K562 (cell line): ENCODE measurements at regions not wholly inside any gene's neighbourhood (a gene's known extent, or its start where the extent isn't known, plus 50 kb on each side); places are given as distances from the start of the nearest gene placed in this dataset.

Experiments used
- ATAC-seq: fragments of 200-7000 bp; cut with Tn5 transposase; 3 replicates; pipeline ENCODE4 v1.9.1; 2020; ENCODE audit warnings: moderate library complexity
- BruUV-seq: library from RNA; stranded (reverse); fragments of 400-500 nt; replicated peaks from 2 replicates; lab custom pipeline; 2021; lab: Mats Ljungman, UMichigan
- CTCF ChIA-PET: fragments of 300-600 bp; formaldehyde crosslinking; extraction: SDS; loops from one replicate; lab custom pipeline; 2021; ENCODE audit warnings: low intra/inter-chr PET ratio; lab: Yijun Ruan, JAX
- POLR2A ChIA-PET: fragments of 300-600, 350-650 bp; sonication (Branson Sonifier 250); formaldehyde crosslinking; extraction: SDS; loops from one replicate; lab custom pipeline; 2021; ENCODE audit warnings: antibody characterized with exemption, inconsistent platforms; lab: Yijun Ruan, JAX
- DNase-seq, 4 experiments: peaks; one replicate each; pipeline versions ENCODE4 v3.0.0 to v3.0.0-alpha.2; 2011 to 2018; ENCODE audit warnings: low spot score in 3 of 4, mixed read lengths in 3 of 4; ENCODE audit errors: extremely low read depth in 1 of 4
- FAIRE-seq: peaks from 2 replicates; lab custom pipeline; 2011; peaks lifted over from hg19 to GRCh38; lab: Jason Lieb, UNC
- H2AFZ ChIP-seq: 2 replicates; pipeline ENCODE4 v1.6.0; 2011; ENCODE audit warnings: low read depth, low read length, control low read depth, inconsistent platforms
- H3K27ac ChIP-seq: fragments of 200-600 bp; 3 replicates; pipeline ENCODE4 v1.8.0; 2011; ENCODE audit warnings: low read depth, mild to moderate bottlenecking, control low read depth, inconsistent platforms, low read length, moderate library complexity, mixed read lengths; ENCODE audit errors: extremely low read depth
- H3K27me3 ChIP-seq, 2 experiments: fragments of 300-600 bp in 1 of 2; 2 replicates in 1 of 2; 3 replicates in 1 of 2; pipeline versions ENCODE4 v1.6.0 to v1.8.0; 2011; ENCODE audit warnings: inconsistent platforms in 2 of 2, low read length in 2 of 2, mild to moderate bottlenecking in 1 of 2, mixed read lengths in 1 of 2, moderate library complexity in 1 of 2; ENCODE audit not compliant: control insufficient read depth in 2 of 2, insufficient read depth in 2 of 2
- H3K36me3 ChIP-seq: fragments of 300-600 bp; 3 replicates; pipeline ENCODE4 v1.8.0; 2011; ENCODE audit warnings: mild to moderate bottlenecking, low read length, inconsistent platforms; ENCODE audit not compliant: control insufficient read depth, insufficient read depth
- H3K4me1 ChIP-seq, 2 experiments: fragments of 200-600 bp in 1 of 2; replicated peaks in 1 of 2; 2 replicates in 1 of 2; 3 replicates in 1 of 2; pipeline versions ENCODE4 v1.5.1 to v1.8.0; 2011; ENCODE audit warnings: inconsistent platforms in 2 of 2, low read length in 2 of 2, mild to moderate bottlenecking in 1 of 2, mixed read lengths in 1 of 2, moderate library complexity in 1 of 2; ENCODE audit not compliant: control insufficient read depth in 2 of 2, insufficient read depth in 2 of 2
- H3K4me2 ChIP-seq: 2 replicates; pipeline ENCODE4 v1.6.1; 2011; ENCODE audit warnings: low read length, control low read depth, inconsistent platforms, mixed read lengths; ENCODE audit not compliant: insufficient read depth
- H3K4me3 ChIP-seq: fragments of 200-600 bp; sonication (generic), shearing (Covaris generic); 2 replicates; pipeline ENCODE4 v1.5.1; 2016; ENCODE audit warnings: control low read depth, inconsistent platforms
- H3K79me2 ChIP-seq: fragments of 200-600 bp; 3 replicates; pipeline ENCODE4 v1.8.0; 2011; ENCODE audit warnings: low read length, inconsistent platforms; ENCODE audit not compliant: control insufficient read depth, insufficient read depth
- H3K9ac ChIP-seq, 2 experiments: 2 replicates each; pipeline versions ENCODE4 v1.6.0 to v1.6.1; 2011; ENCODE audit warnings: low read depth in 2 of 2, low read length in 2 of 2, control low read depth in 1 of 2, inconsistent platforms in 1 of 2, mild to moderate bottlenecking in 1 of 2, mixed read lengths in 1 of 2; ENCODE audit not compliant: insufficient read depth in 1 of 2
- H3K9me1 ChIP-seq: one replicate; pipeline ENCODE4 v1.6.0; 2011; ENCODE audit warnings: inconsistent platforms, mild to moderate bottlenecking, low read length, moderate library complexity; ENCODE audit not compliant: control insufficient read depth, insufficient read depth
- H3K9me3 ChIP-seq: replicated peaks from 2 replicates; pipeline ENCODE4 v1.5.1; 2011; ENCODE audit warnings: low read depth, low read length, inconsistent platforms; ENCODE audit not compliant: control insufficient read depth, insufficient read depth
- H4K20me1 ChIP-seq: replicated peaks from 2 replicates; pipeline ENCODE4 v1.6.1; 2011; ENCODE audit warnings: low read length, inconsistent platforms, mixed read lengths; ENCODE audit not compliant: control insufficient read depth, insufficient read depth
- FOXK1 ChIP-seq: sonication (generic); formaldehyde crosslinking; IDR thresholded peaks from 2 replicates; pipeline ENCODE4 v1.8.0; 2022; ENCODE audit warnings: missing genetic modification reagents, mild to moderate bottlenecking, borderline replicate concordance
- IFI16 ChIP-seq: fragments of 250-450 bp; sonication (Bioruptor Pico); IDR thresholded peaks from 2 replicates; pipeline ENCODE4 v2.1.2; 2022; ENCODE audit warnings: mild to moderate bottlenecking, inconsistent platforms
- PTBP1 ChIP-seq: fragments of 200-400 bp; formaldehyde crosslinking; IDR thresholded peaks from 2 replicates; pipeline ENCODE4 v1.6.1; 2017; ENCODE audit warnings: low read depth, low read length
- RBM25 ChIP-seq: fragments of 200-400 bp; formaldehyde crosslinking; IDR thresholded peaks from 2 replicates; pipeline ENCODE4 v1.6.1; 2018; ENCODE audit warnings: low read length, low read depth, moderate library complexity; ENCODE audit not compliant: severe bottlenecking
- SRSF1 ChIP-seq: fragments of 200-400 bp; formaldehyde crosslinking; IDR thresholded peaks from 2 replicates; pipeline ENCODE4 v1.6.1; 2017; ENCODE audit warnings: mild to moderate bottlenecking, low read depth, low read length, moderate library complexity
- ZKSCAN1 ChIP-seq: fragments of 150-350 bp; IDR thresholded peaks from 2 replicates; pipeline ENCODE4 v1.6.1; 2016; ENCODE audit warnings: low read depth, low read length
- ZNF197 ChIP-seq: fragments of 200-800 bp; sonication (Bioruptor generic); IDR thresholded peaks from 2 replicates; pipeline ENCODE4 v1.6.1; 2016; ENCODE audit warnings: low read depth, missing genetic modification characterization, missing compliant biosample characterization
- ZNF263 ChIP-seq: sonication (generic); formaldehyde crosslinking; IDR thresholded peaks from 2 replicates; pipeline ENCODE4 v1.8.0; 2022; ENCODE audit warnings: mild to moderate bottlenecking, missing genetic modification reagents, borderline replicate concordance
- ZNF311 ChIP-seq: fragments of 250-450 bp; sonication (Bioruptor Pico); IDR thresholded peaks from 2 replicates; pipeline ENCODE4 v1.4.0; 2020; ENCODE audit warnings: mild to moderate bottlenecking, moderate library complexity
- ZNF79 ChIP-seq: fragments of 250-450 bp; sonication (Bioruptor Pico); IDR thresholded peaks from 2 replicates; pipeline ENCODE4 v1.4.0; 2020; ENCODE audit warnings: low read depth, mild to moderate bottlenecking, moderate library complexity
- WGBS: fragments of 100-300 bp; shearing (Covaris generic); methylation state at CpG from one replicate; pipeline ENCODE4 v1.1.6; 2016; ENCODE audit warnings: low coverage, mixed read lengths; ENCODE audit not compliant: insufficient coverage; ENCODE audit errors: missing lambda C conversion rate; 5-methylcytosine and 5-hydroxymethylcytosine counted together
- in situ Hi-C: fragments of 300-500 bp; cut with MboI; formaldehyde crosslinking; loops from 4 replicates; pipeline ENCODE4 v1.15.0; 2018; ENCODE audit warnings: inconsistent platforms, mixed read lengths
- intact Hi-C: fragments of 100-400 bp; cut with micrococcal nuclease; formaldehyde crosslinking; loops from 2 replicates; pipeline ENCODE4 v1.14.2; 2022
- TF ChIP-seq, protein P1 (sequence below): IDR thresholded peaks from 2 replicates; pipeline ENCODE4 v1.6.1; 2011; ENCODE audit warnings: borderline replicate concordance, low read depth, mild to moderate bottlenecking, moderate library complexity, low read length; ENCODE audit not compliant: insufficient read depth, poor library complexity, severe bottlenecking
- TF ChIP-seq, protein P2 (sequence below): fragments of 250-450 bp; sonication (Bioruptor Pico); IDR thresholded peaks from 2 replicates; pipeline ENCODE4 v1.9.0; 2021; ENCODE audit warnings: mild to moderate bottlenecking, inconsistent platforms

DNA sequence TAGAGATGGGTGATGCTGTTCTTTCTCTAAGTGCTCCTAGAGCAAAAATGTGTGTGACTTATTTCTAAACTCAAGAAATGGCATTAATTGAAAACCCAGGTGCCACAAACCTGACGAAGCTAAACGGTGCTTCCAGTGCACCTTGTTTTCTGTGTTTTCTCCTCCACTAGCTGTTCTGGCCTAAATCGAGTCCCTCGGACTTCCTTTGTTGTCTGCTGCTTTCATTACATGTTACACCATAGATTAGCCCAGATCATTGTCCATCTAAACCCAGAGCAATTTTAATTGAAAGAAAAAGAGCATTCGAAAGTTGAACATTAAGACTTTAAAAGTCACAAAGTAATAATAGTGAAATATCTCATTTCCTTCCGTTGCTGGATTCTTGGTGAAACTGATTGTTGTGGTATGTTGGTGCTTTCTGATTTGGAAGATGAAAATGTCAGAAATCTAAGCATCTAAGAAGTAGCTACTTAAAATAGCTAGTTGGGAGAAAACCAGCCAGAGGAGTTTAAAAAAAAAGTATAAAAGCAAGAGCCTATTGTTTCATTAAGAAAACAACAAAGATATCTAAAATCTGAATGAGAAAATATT lies 219.6 kb upstream of the G2E3 start:
- DNase-seq (no peak), FAIRE-seq (no peak)
- no peaks in the 10 kb centered on the region for H3K36me3 ChIP-seq
- ChIA-PET POLR2A (no interaction called here), CTCF (no interaction called here)
- in situ Hi-C loops: no loop called here
- H3K9ac ChIP-seq: no peak overlapping the region
- no peak overlapping the region for H2AFZ ChIP-seq
- H3K9me1 ChIP-seq: no peaks in the 10 kb centered on the region
- H3K9me3 ChIP-seq: no peaks in the 10 kb centered on the region
- H3K79me2 ChIP-seq: no peaks in the 10 kb centered on the region
- no peak overlapping the region for H3K27ac ChIP-seq
- no peaks in the 10 kb centered on the region for H3K27me3 ChIP-seq
- no peak for TF ChIP-seq ZNF197
- TF ChIP-seq, all 486 proteins: peak for 0
- 7% methylated on average over 6 of the region's 6 CpGs for WGBS
- H3K4me1 ChIP-seq: no peaks in the 10 kb centered on the region
- intact Hi-C loops: no loop called here
- no peak overlapping the region for H3K4me2 ChIP-seq
- H3K4me3 ChIP-seq: no peak overlapping the region
- ATAC-seq: no peak
- H4K20me1 ChIP-seq: no peaks in the 10 kb centered on the region
- no TSS peak for BruUV-seq

DNA sequence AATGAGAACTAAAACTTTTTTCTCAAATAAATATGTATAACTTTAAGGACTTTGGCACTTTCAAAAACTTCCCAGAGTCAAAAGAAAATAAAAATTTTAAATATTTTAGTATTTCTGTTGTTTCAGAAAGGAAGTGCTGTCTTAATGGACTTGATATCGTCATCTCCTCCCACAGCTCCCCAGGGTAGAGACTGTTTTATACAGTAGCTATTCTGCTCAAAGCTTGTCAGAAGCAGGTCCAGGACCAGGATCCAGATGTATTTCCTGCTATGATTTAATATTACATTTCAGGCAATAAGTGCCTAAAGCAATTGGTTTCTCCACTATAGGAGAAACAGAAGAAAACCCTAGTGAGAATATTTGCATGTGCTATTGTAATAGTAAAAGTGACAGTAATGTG lies 218.5 kb upstream of the G2E3 start:
- Histone ChIP-seq H3K4me2 (no peak overlapping the region), H4K20me1 (no peaks in the 10 kb centered on the region), H3K27ac (no peak overlapping the region), H3K27me3 (no peaks in the 10 kb centered on the region), H3K36me3 (no peaks in the 10 kb centered on the region), H3K4me3 (no peak overlapping the region), H3K9me1 (no peaks in the 10 kb centered on the region), H3K9me3 (no peaks in the 10 kb centered on the region), H3K79me2 (no peaks in the 10 kb centered on the region), H3K4me1 (no peaks in the 10 kb centered on the region), H2AFZ (no peak overlapping the region), H3K9ac (no peak overlapping the region)
- intact Hi-C loops: no loop called here
- no TSS peak for BruUV-seq
- FAIRE-seq (no peak), DNase-seq (no peak), ATAC-seq (no peak)
- ChIA-PET CTCF (no interaction called here), POLR2A (no interaction called here)
- in situ Hi-C loops: no loop called here
- 28% methylated on average over 1 of the region's 1 CpG for WGBS
- TF ChIP-seq PTBP1: no peak
- TF ChIP-seq ZNF263 (CRISPR knock-in tag): no peak
- no peak for TF ChIP-seq FOXK1 (CRISPR knock-in tag)
- TF ChIP-seq IFI16 (CRISPR knock-in tag): no peak
- TF ChIP-seq ZNF311 (CRISPR knock-in tag): no peak
- TF ChIP-seq RBM25: no peak
- no peak for TF ChIP-seq SRSF1
- TF ChIP-seq, protein P1, sequence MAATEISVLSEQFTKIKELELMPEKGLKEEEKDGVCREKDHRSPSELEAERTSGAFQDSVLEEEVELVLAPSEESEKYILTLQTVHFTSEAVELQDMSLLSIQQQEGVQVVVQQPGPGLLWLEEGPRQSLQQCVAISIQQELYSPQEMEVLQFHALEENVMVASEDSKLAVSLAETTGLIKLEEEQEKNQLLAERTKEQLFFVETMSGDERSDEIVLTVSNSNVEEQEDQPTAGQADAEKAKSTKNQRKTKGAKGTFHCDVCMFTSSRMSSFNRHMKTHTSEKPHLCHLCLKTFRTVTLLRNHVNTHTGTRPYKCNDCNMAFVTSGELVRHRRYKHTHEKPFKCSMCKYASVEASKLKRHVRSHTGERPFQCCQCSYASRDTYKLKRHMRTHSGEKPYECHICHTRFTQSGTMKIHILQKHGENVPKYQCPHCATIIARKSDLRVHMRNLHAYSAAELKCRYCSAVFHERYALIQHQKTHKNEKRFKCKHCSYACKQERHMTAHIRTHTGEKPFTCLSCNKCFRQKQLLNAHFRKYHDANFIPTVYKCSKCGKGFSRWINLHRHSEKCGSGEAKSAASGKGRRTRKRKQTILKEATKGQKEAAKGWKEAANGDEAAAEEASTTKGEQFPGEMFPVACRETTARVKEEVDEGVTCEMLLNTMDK: no peak
- TF ChIP-seq, protein P2, sequence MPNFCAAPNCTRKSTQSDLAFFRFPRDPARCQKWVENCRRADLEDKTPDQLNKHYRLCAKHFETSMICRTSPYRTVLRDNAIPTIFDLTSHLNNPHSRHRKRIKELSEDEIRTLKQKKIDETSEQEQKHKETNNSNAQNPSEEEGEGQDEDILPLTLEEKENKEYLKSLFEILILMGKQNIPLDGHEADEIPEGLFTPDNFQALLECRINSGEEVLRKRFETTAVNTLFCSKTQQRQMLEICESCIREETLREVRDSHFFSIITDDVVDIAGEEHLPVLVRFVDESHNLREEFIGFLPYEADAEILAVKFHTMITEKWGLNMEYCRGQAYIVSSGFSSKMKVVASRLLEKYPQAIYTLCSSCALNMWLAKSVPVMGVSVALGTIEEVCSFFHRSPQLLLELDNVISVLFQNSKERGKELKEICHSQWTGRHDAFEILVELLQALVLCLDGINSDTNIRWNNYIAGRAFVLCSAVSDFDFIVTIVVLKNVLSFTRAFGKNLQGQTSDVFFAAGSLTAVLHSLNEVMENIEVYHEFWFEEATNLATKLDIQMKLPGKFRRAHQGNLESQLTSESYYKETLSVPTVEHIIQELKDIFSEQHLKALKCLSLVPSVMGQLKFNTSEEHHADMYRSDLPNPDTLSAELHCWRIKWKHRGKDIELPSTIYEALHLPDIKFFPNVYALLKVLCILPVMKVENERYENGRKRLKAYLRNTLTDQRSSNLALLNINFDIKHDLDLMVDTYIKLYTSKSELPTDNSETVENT (CRISPR knock-in tag): no peak
- TF ChIP-seq ZNF79 (CRISPR knock-in tag): no peak
- TF ChIP-seq ZKSCAN1: no peak
